Peyer's patch (tissue), 4 donors: ENCODE measurements at regions not wholly inside any gene's neighbourhood (a gene's known extent, or its start where the extent isn't known, plus 50 kb on each side); places are given as distances from the start of the nearest gene placed in this dataset.

Experiments used
- DNase-seq, 3 donors: peaks; one replicate each; pipeline ENCODE4 v3.0.0-alpha.2; 2017 to 2019
- H3K27ac ChIP-seq, 4 donors: fragments of 200-600 bp; sonication (generic); one replicate each; pipeline ENCODE4 v1.5.1; 2016 to 2019
- H3K27me3 ChIP-seq, 2 donors: fragments of 200-600 bp; sonication (generic); one replicate each; pipeline ENCODE4 v1.5.1; 2019
- H3K36me3 ChIP-seq, 3 donors: fragments of 200-600 bp; sonication (generic); one replicate each; pipeline ENCODE4 v1.5.1; 2016 to 2019
- H3K4me1 ChIP-seq, 4 donors: fragments of 200-600 bp; sonication (generic); one replicate each; pipeline ENCODE4 v1.5.1; 2016 to 2019
- H3K4me3 ChIP-seq, 4 donors: fragments of 200-600 bp; sonication (generic); 1 replicate in 3 of 4; 2 replicates in 1 of 4; pipeline ENCODE4 v1.5.1; 2016 to 2019; ENCODE audit warnings: mild to moderate bottlenecking in 1 of 4
- H3K9me3 ChIP-seq, 4 donors: fragments of 200-600 bp; sonication (generic); one replicate each; pipeline ENCODE4 v1.5.1; 2016 to 2019; ENCODE audit warnings: mild to moderate bottlenecking in 1 of 4
- POLR2A ChIP-seq, 2 donors: fragments of 450-650 bp; IDR thresholded peaks; one replicate each; pipeline ENCODE4 v1.5.1; 2017; ENCODE audit warnings: antibody characterized with exemption in 2 of 2, mild to moderate bottlenecking in 2 of 2, moderate library complexity in 2 of 2
- TF ChIP-seq, protein P1 (sequence below), 6 experiments: fragments of 450-650 bp in 4 of 6; fragments of 200-600 bp in 2 of 6; sonication (generic) in 1 of 6; IDR thresholded peaks; one replicate each; pipeline ENCODE4 v1.5.1; 2017 to 2019; ENCODE audit warnings: antibody characterized with exemption in 6 of 6, mild to moderate bottlenecking in 3 of 6, moderate library complexity in 1 of 6

- DNase-seq: peak; percentile 33 to 88 (median 64)
- Histone ChIP-seq H3K9me3 (no peaks in the 10 kb centered on the region), H3K27ac (no peak overlapping the region), H3K27me3 (no peaks in the 10 kb centered on the region), H3K36me3 (no peaks in the 10 kb centered on the region), H3K4me3 (no peak overlapping the region), H3K4me1 (no peaks in the 10 kb centered on the region)
- TF ChIP-seq, protein P1, sequence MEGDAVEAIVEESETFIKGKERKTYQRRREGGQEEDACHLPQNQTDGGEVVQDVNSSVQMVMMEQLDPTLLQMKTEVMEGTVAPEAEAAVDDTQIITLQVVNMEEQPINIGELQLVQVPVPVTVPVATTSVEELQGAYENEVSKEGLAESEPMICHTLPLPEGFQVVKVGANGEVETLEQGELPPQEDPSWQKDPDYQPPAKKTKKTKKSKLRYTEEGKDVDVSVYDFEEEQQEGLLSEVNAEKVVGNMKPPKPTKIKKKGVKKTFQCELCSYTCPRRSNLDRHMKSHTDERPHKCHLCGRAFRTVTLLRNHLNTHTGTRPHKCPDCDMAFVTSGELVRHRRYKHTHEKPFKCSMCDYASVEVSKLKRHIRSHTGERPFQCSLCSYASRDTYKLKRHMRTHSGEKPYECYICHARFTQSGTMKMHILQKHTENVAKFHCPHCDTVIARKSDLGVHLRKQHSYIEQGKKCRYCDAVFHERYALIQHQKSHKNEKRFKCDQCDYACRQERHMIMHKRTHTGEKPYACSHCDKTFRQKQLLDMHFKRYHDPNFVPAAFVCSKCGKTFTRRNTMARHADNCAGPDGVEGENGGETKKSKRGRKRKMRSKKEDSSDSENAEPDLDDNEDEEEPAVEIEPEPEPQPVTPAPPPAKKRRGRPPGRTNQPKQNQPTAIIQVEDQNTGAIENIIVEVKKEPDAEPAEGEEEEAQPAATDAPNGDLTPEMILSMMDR (IDR thresholded peaks at IDR 0.05): peak; percentile 52 to 90 (median 69)
- TF ChIP-seq POLR2A (IDR thresholded peaks at IDR 0.05): no peak
These were observed 136.4 kb downstream of the ZNF674 start for GRCh38 chrX:46408553-46409407.

DNA sequence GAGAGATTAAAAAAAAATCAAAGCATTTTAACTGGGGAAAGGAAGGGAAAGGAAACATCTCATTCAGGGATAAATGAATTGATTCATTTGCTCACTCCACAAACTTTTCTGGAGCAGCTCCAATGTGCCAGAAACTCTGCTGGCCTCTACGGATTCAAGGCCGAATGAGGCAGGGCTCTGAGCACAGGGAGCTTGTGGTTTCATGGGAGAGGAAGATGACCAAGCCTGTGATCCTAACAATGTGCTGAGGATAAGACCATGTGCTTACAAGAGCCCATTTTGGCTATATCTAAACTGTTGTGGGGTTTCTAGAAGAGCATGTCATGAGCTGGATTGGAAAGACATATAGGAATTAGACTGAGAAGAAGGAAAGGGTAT lies 137.5 kb downstream of the ZNF674 start:
- H3K4me1 ChIP-seq: no peaks in the 10 kb centered on the region
- H3K36me3 ChIP-seq: no peaks in the 10 kb centered on the region
- H3K27me3 ChIP-seq: no peaks in the 10 kb centered on the region
- no peak overlapping the region for H3K27ac ChIP-seq
- no peak for DNase-seq
- H3K4me3 ChIP-seq: no peak overlapping the region
- TF ChIP-seq, protein P1 (IDR thresholded peaks at IDR 0.05): no peak
- TF ChIP-seq POLR2A (IDR thresholded peaks at IDR 0.05): no peak
- no peaks in the 10 kb centered on the region for H3K9me3 ChIP-seq

- no peak for DNase-seq
- no peak overlapping the region for H3K4me3 ChIP-seq
- H3K27me3 ChIP-seq: no peaks in the 10 kb centered on the region
- no peaks in the 10 kb centered on the region for H3K36me3 ChIP-seq
- H3K27ac ChIP-seq: no peak overlapping the region
- H3K9me3 ChIP-seq: no peaks in the 10 kb centered on the region
- H3K4me1 ChIP-seq: no peaks in the 10 kb centered on the region
- TF ChIP-seq POLR2A (IDR thresholded peaks at IDR 0.05): no peak
These were observed 138.0 kb downstream of the ZNF674 start for GRCh38 chrX:46407036-46407752.

GRCh38 chrX:46404774-46405173 lies 140.4 kb downstream of the ZNF674 start:
- no peak for TF ChIP-seq POLR2A (IDR thresholded peaks at IDR 0.05)
- TF ChIP-seq, protein P1 (IDR thresholded peaks at IDR 0.05): no peak
- no peaks in the 10 kb centered on the region for H3K36me3 ChIP-seq
- H3K27ac ChIP-seq: no peak overlapping the region
- H3K4me1 ChIP-seq: no peaks in the 10 kb centered on the region
- H3K4me3 ChIP-seq: no peak overlapping the region
- DNase-seq: no peak
- H3K9me3 ChIP-seq: no peaks in the 10 kb centered on the region
- H3K27me3 ChIP-seq: no peaks in the 10 kb centered on the region

GRCh38 chrX:46400530-46401443 lies 144.4 kb downstream of the ZNF674 start:
- Histone ChIP-seq H3K4me1 (no peaks in the 10 kb centered on the region), H3K27ac (no peak overlapping the region), H3K36me3 (no peaks in the 10 kb centered on the region), H3K27me3 (no peaks in the 10 kb centered on the region), H3K9me3 (no peaks in the 10 kb centered on the region), H3K4me3 (no peak overlapping the region)
- no peak for TF ChIP-seq POLR2A (IDR thresholded peaks at IDR 0.05)
- TF ChIP-seq, protein P1 (IDR thresholded peaks at IDR 0.05): no peak
- DNase-seq: no peak
